ENCODE measurements at regions not wholly inside any gene's neighbourhood (a gene's known extent, or its start where the extent isn't known, plus 50 kb on each side); places are given as distances from the start of the nearest gene placed in this dataset.

DNA sequence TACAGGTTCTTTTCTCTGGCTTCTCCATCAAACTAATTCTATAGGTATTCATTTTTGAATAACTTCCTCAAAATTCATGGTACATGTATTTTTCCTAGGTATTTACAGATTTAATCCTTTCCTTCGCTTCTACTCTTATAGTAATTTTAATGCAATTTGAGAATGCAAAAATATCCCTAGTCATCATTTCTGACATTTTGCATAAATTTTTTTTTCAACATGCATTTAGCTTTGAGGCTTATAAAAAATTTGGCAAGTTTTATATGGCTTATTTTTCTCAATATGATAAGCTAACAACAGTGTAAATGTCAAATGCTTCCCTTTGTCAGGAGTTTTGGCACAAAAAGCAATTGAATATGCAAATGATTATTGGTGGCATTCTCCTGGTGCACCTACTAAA, 872.6 kb downstream of the FLRT2 start:
- H3K36me3 ChIP-seq (ENCODE audit: control insufficient read depth, insufficient read depth, low read length): no peaks in the 10 kb centered on the region
- Mint-ChIP-seq H3K4me1 (no peaks in the 10 kb centered on the region), H3K27ac (no peak overlapping the region), H3K4me3 (no peak overlapping the region), H3K9me3 (no peaks in the 10 kb centered on the region), H3K27me3 (ENCODE audit: low read depth in 2 of 2) (no peaks in the 10 kb centered on the region), H3K36me3 (no peaks in the 10 kb centered on the region)
- intact Hi-C loops (cut with micrococcal nuclease): no loop called here
- H3K4me1 ChIP-seq (ENCODE audit: control insufficient read depth, insufficient read depth, low read length): no peaks in the 10 kb centered on the region
- H3K27ac ChIP-seq (ENCODE audit: low read length): no peak overlapping the region
- H3K27me3 ChIP-seq (ENCODE audit: control insufficient read depth, insufficient read depth, low read length): no peaks in the 10 kb centered on the region
- WGBS (ENCODE audit: insufficient coverage): no CpG with 5 or more reads among the region's 1 CpG
- TF ChIP-seq, protein P1, sequence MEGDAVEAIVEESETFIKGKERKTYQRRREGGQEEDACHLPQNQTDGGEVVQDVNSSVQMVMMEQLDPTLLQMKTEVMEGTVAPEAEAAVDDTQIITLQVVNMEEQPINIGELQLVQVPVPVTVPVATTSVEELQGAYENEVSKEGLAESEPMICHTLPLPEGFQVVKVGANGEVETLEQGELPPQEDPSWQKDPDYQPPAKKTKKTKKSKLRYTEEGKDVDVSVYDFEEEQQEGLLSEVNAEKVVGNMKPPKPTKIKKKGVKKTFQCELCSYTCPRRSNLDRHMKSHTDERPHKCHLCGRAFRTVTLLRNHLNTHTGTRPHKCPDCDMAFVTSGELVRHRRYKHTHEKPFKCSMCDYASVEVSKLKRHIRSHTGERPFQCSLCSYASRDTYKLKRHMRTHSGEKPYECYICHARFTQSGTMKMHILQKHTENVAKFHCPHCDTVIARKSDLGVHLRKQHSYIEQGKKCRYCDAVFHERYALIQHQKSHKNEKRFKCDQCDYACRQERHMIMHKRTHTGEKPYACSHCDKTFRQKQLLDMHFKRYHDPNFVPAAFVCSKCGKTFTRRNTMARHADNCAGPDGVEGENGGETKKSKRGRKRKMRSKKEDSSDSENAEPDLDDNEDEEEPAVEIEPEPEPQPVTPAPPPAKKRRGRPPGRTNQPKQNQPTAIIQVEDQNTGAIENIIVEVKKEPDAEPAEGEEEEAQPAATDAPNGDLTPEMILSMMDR (IDR thresholded peaks at IDR 0.05): no peak
- no peak overlapping the region for H3K4me3 ChIP-seq (ENCODE audit: low read length)
- ATAC-seq (no peak), DNase-seq (no peak)
- H3K9me3 ChIP-seq (ENCODE audit: control insufficient read depth, insufficient read depth, low read length): no peaks in the 10 kb centered on the region

DNA sequence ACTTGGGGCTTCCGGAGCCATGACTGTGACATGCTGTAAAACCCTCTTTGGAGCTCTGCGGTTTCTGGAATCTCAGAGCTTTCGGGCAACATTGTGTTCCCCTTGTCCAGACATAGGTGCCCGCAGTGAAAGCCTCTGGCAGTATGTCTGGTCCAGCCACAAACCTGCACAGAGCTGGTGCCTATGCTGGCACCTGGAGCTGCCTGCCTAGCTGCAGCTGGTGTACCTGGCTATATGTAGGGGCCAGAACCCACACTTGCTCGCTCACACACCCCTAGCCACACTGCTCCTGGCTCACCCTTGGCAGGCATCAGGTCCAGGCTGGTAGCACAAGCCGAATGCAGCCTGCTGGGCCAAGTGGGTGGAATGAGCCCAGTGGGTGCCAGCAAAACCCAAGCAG, 861.1 kb downstream of the FLRT2 start:
- ATAC-seq (no peak), DNase-seq (no peak)
- H3K4me1 Mint-ChIP-seq: no peaks in the 10 kb centered on the region
- Histone ChIP-seq H3K27me3 (ENCODE audit: control insufficient read depth, insufficient read depth, low read length) (no peaks in the 10 kb centered on the region), H3K9me3 (ENCODE audit: control insufficient read depth, insufficient read depth, low read length) (peaks cover 2% of the 10 kb centered on the region), H3K4me3 (ENCODE audit: low read length) (no peak overlapping the region), H3K36me3 (ENCODE audit: control insufficient read depth, insufficient read depth, low read length) (no peaks in the 10 kb centered on the region), H3K27ac (ENCODE audit: low read length) (no peak overlapping the region), H3K4me1 (ENCODE audit: control insufficient read depth, insufficient read depth, low read length) (no peaks in the 10 kb centered on the region)
- no peaks in the 10 kb centered on the region for H3K36me3 Mint-ChIP-seq
- TF ChIP-seq, protein P1 (IDR thresholded peaks at IDR 0.05): no peak
- no peak overlapping the region for H3K4me3 Mint-ChIP-seq
- intact Hi-C loops (cut with micrococcal nuclease): no loop called here
- WGBS (ENCODE audit: insufficient coverage): 89% methylated on average over 6 of the region's 6 CpGs
- peaks cover 0 to 5% of the 10 kb centered on the region in 2 donors for H3K9me3 Mint-ChIP-seq
- H3K27me3 Mint-ChIP-seq (ENCODE audit: low read depth in 2 of 2): no peaks in the 10 kb centered on the region
- H3K27ac Mint-ChIP-seq: no peak overlapping the region

DNA sequence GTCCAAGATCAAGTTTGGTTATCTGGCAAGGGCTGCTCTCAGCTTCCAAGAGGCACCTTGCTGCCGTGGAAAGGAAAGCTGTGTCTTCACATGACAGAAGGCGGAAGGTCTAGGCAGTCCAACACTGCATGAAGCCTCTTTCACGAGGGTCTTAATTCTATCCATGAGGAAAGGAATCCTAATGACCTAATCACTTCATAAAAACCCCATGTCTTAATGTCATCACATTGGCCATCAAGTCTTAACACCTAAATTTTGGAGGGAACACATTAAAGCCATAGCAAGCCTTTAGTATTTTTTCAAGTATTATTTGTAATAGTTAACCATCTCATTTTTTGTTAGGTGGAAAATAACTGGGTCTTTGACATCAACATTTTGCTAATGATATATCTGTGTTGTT, 858.3 kb downstream of the FLRT2 start:
- 86% methylated on average over 3 of the region's 3 CpGs for WGBS (ENCODE audit: insufficient coverage)
- no peak overlapping the region for H3K4me3 ChIP-seq (ENCODE audit: low read length)
- no peak for DNase-seq
- Mint-ChIP-seq H3K9me3 (peaks cover 0 to under 1% of the 10 kb centered on the region in 2 donors), H3K4me1 (no peaks in the 10 kb centered on the region), H3K4me3 (no peak overlapping the region), H3K36me3 (no peaks in the 10 kb centered on the region), H3K27me3 (ENCODE audit: low read depth in 2 of 2) (no peaks in the 10 kb centered on the region), H3K27ac (no peak overlapping the region)
- intact Hi-C loops (cut with micrococcal nuclease): no loop called here
- no peak overlapping the region for H3K27ac ChIP-seq (ENCODE audit: low read length)
- TF ChIP-seq, protein P1 (IDR thresholded peaks at IDR 0.05): no peak
- peaks cover 2% of the 10 kb centered on the region for H3K9me3 ChIP-seq (ENCODE audit: control insufficient read depth, insufficient read depth, low read length)
- ATAC-seq: no peak
- no peaks in the 10 kb centered on the region for H3K36me3 ChIP-seq (ENCODE audit: control insufficient read depth, insufficient read depth, low read length)
- H3K4me1 ChIP-seq (ENCODE audit: control insufficient read depth, insufficient read depth, low read length): no peaks in the 10 kb centered on the region
- no peaks in the 10 kb centered on the region for H3K27me3 ChIP-seq (ENCODE audit: control insufficient read depth, insufficient read depth, low read length)

- Histone ChIP-seq H3K27ac (ENCODE audit: low read length) (no peak overlapping the region), H3K9me3 (ENCODE audit: control insufficient read depth, insufficient read depth, low read length) (peaks cover 5% of the 10 kb centered on the region), H3K4me3 (ENCODE audit: low read length) (no peak overlapping the region), H3K4me1 (ENCODE audit: control insufficient read depth, insufficient read depth, low read length) (no peaks in the 10 kb centered on the region), H3K27me3 (ENCODE audit: control insufficient read depth, insufficient read depth, low read length) (no peaks in the 10 kb centered on the region), H3K36me3 (ENCODE audit: control insufficient read depth, insufficient read depth, low read length) (no peaks in the 10 kb centered on the region)
- Mint-ChIP-seq H3K27me3 (ENCODE audit: low read depth in 2 of 2) (no peaks in the 10 kb centered on the region), H3K27ac (no peak overlapping the region), H3K4me1 (no peaks in the 10 kb centered on the region), H3K4me3 (no peak overlapping the region), H3K9me3 (peaks cover 6 to 14% of the 10 kb centered on the region in 2 donors), H3K36me3 (no peaks in the 10 kb centered on the region)
- WGBS (ENCODE audit: insufficient coverage): 79% methylated on average over 1 of the region's 1 CpG
- TF ChIP-seq, protein P1 (IDR thresholded peaks at IDR 0.05): no peak
- ATAC-seq: no peak
- intact Hi-C loops (cut with micrococcal nuclease): no loop called here
- DNase-seq: no peak
Observed at GRCh38 chr14:86373886-86374285, 843.9 kb downstream of the FLRT2 start.
